ENCODE measurements at regions not wholly inside any gene's neighbourhood (a gene's known extent, or its start where the extent isn't known, plus 50 kb on each side); places are given as distances from the start of the nearest gene placed in this dataset.

- H3K27ac ChIP-seq (ENCODE audit: insufficient read depth, low read length): no peak overlapping the region
- no peak overlapping the region for H3K4me2 ChIP-seq (ENCODE audit: low read depth, low read length)
- no peaks in the 10 kb centered on the region for H3K4me1 ChIP-seq (ENCODE audit: control insufficient read depth, insufficient read depth, low read length)
- H2BK120ac ChIP-seq (ENCODE audit: low read depth, low read length): no peak overlapping the region
- no peak overlapping the region for H3K56ac ChIP-seq (ENCODE audit: extremely low read depth, insufficient read depth, low read length)
- H3K9ac ChIP-seq (ENCODE audit: low read depth, low read length): no peak overlapping the region
- peaks cover 13% of the 10 kb centered on the region for H3K27me3 ChIP-seq (ENCODE audit: control insufficient read depth, insufficient read depth, low read length)
- no peak overlapping the region for H4K5ac ChIP-seq (ENCODE audit: low read depth, low read length)
- H2AK9ac ChIP-seq (replicated peaks; ENCODE audit: low read depth, low read length, poor library complexity): no peak overlapping the region
- H4K91ac ChIP-seq (ENCODE audit: insufficient read depth, low read depth, low read length): no peak overlapping the region
- no peaks in the 10 kb centered on the region for H3K36me3 ChIP-seq (ENCODE audit: control insufficient read depth, insufficient read depth, low read length)
- no peak overlapping the region for H2AK5ac ChIP-seq (ENCODE audit: low read depth, low read length)
- no peak overlapping the region for H3K23ac ChIP-seq (ENCODE audit: low read depth, low read length)
- no peak for TF ChIP-seq CTCF (conservative IDR thresholded peaks at IDR 0.05; ENCODE audit: low read depth, low read length)
- TF ChIP-seq SMC3 (IDR thresholded peaks at IDR 0.05; ENCODE audit: low read depth, low read length): no peak
- no peak for TF ChIP-seq RAD21 (IDR thresholded peaks at IDR 0.05; ENCODE audit: low read length)
- TF ChIP-seq MAZ (IDR thresholded peaks at IDR 0.05; ENCODE audit: borderline replicate concordance, low read depth, low read length): no peak
- TF ChIP-seq POLR2A (IDR thresholded peaks at IDR 0.05; ENCODE audit: low read depth, low read length): no peak
- no peak for TF ChIP-seq USF2 (IDR thresholded peaks at IDR 0.05; ENCODE audit: low read depth, low read length)
- TF ChIP-seq RFX5 (IDR thresholded peaks at IDR 0.05; ENCODE audit: low read depth, low read length): no peak
- TF ChIP-seq CEBPB (IDR thresholded peaks at IDR 0.05; ENCODE audit: low read depth, low read length): no peak
- TF ChIP-seq RCOR1 (IDR thresholded peaks at IDR 0.05; ENCODE audit: insufficient replicate concordance, low read length): no peak
- no peak for TF ChIP-seq MXI1 (IDR thresholded peaks at IDR 0.05; ENCODE audit: borderline replicate concordance, low read depth, low read length)
- no peak overlapping the region for H2BK20ac ChIP-seq (ENCODE audit: low read depth, low read length)
- 0 out of 2 replicates have a peak, but pooled peaks cover 2% of the 10 kb centered on the region for H3K9me3 ChIP-seq (ENCODE audit: control insufficient read depth, insufficient read depth, low read length)
- no peak overlapping the region for H3K14ac ChIP-seq (replicated peaks; ENCODE audit: low read depth, low read length)
- in situ Hi-C loops (cut with MboI; ENCODE audit: low sequenced_read_pairs) (loop anchor here (25.0 kb wide), 1 partner anchor 913 kb away; no protein-coding TSS in a partner anchor), dilution Hi-C loops (cut with HindIII; ENCODE audit: low sequenced_read_pairs, unreplicated experiment) (no loop called here), intact Hi-C loops (cut with micrococcal nuclease) (no loop called here)
- no peak overlapping the region for H3K18ac ChIP-seq (ENCODE audit: low read depth, low read length)
- H3K4ac ChIP-seq (ENCODE audit: low read depth, low read length): no peak overlapping the region
- BruUV-seq (replicated peaks): no TSS peak
- ChIA-PET CTCF (interaction anchor here (0.7 kb wide), 1 partner anchor 74 kb away, joined by 5 read pairs; no protein-coding TSS in a partner anchor), POLR2A (ENCODE audit: unreplicated experiment) (no interaction called here)
- H3K9me1 ChIP-seq (ENCODE audit: insufficient read depth, low read length): no peaks in the 10 kb centered on the region
- no peak for DNase-seq
- H2AFZ ChIP-seq (replicated peaks; ENCODE audit: low read length, poor library complexity): no peak overlapping the region
- H3K79me1 ChIP-seq (ENCODE audit: low read depth in 1 of 2, low read length in 2 of 2): no peaks in the 10 kb centered on the region
- H2BK15ac ChIP-seq (ENCODE audit: low read depth, low read length): no peak overlapping the region
- no peak overlapping the region for H4K8ac ChIP-seq (ENCODE audit: low read depth in 2 of 2, low read length in 2 of 2)
- H4K20me1 ChIP-seq (ENCODE audit: insufficient read depth, low read length): no peaks in the 10 kb centered on the region
- ATAC-seq (ENCODE audit: low read depth): no peak
- no CpG with 5 or more reads among the region's 2 CpGs for WGBS, 2 experiments (ENCODE audit: extremely low coverage in 2 of 2, insufficient read length in 1 of 2)
- no peak overlapping the region for H2BK5ac ChIP-seq (ENCODE audit: low read depth, low read length, poor library complexity, severe bottlenecking)
- no peak overlapping the region for H3K4me3 ChIP-seq (ENCODE audit: insufficient read depth, low read depth, low read length)
Measured at GRCh38 chr9:20199111-20199510, 410.3 kb upstream of the SLC24A2 start.
